T47D (cell line): ENCODE measurements at regions not wholly inside any gene's neighbourhood (a gene's known extent, or its start where the extent isn't known, plus 50 kb on each side); places are given as distances from the start of the nearest gene placed in this dataset.
"Not testable (repeated sequence)": the region's sequence is repeated elsewhere in the genome, so short reads cannot be mapped to it uniquely, and the experiment has no call there.

ENCODE experiments used
- DNase-seq, 2 experiments: peaks; one replicate each; pipeline versions ENCODE4 v3.0.0 to v3.0.0-alpha.2; 2011 to 2012; ENCODE audit warnings: low read depth in 1 of 2, low spot score in 1 of 2
- JUND ChIP-seq: IDR thresholded peaks from 2 replicates; pipeline ENCODE4 v1.6.1; 2012; ENCODE audit warnings: low read depth
- in situ Hi-C: cut with HindIII; loops from 2 replicates; pipeline ENCODE4 v1.10.0; 2016; ENCODE audit warnings: low sequenced_read_pairs, low pct_unique_long_range_greater_than_20kb

GRCh38 chr14:106766145-106766544 is 1239.8 kb downstream of the TMEM121 start:
- in situ Hi-C loops, result no loop called here
- DNase-seq, result no peak
- no peak for TF ChIP-seq JUND

GRCh38 chr14:106766551-106767277 is 1240.3 kb downstream of the TMEM121 start:
- in situ Hi-C loops, DNase-seq: not testable (repeated sequence)

GRCh38 chr14:106768230-106768629 is 1241.8 kb downstream of the TMEM121 start:
- DNase-seq, in situ Hi-C loops: not testable (repeated sequence)

- in situ Hi-C loops, DNase-seq: not testable (repeated sequence)
Observed at GRCh38 chr14:106768972-106769700, 1242.8 kb downstream of the TMEM121 start.

- in situ Hi-C loops, DNase-seq: not testable (repeated sequence)
Observed at GRCh38 chr14:106770158-106770672, 1243.8 kb downstream of the TMEM121 start.

- in situ Hi-C loops, result not testable (repeated sequence)
- DNase-seq, result peak in 1 of 2 experiments; percentile 49
Observed at GRCh38 chr14:106774889-106775480, 1248.6 kb downstream of the TMEM121 start.

GRCh38 chr14:106776395-106776983 is 1250.1 kb downstream of the TMEM121 start:
- no peak for TF ChIP-seq JUND
- in situ Hi-C loops, result no loop called here
- no peak for DNase-seq

GRCh38 chr14:106778986-106779385 is 1252.6 kb downstream of the TMEM121 start:
- DNase-seq, result no peak

GRCh38 chr14:106786697-106787096 is 1260.3 kb downstream of the TMEM121 start:
- DNase-seq, result no peak
- no peak for TF ChIP-seq JUND
- in situ Hi-C loops, result no loop called here

More at GRCh38 chr14:106778986-106779385, 1252.6 kb downstream of the TMEM121 start:
- in situ Hi-C loops, result no loop called here
- no peak for TF ChIP-seq JUND

- DNase-seq, result no peak
- no peak for TF ChIP-seq JUND
- in situ Hi-C loops, result no loop called here
Observed at GRCh38 chr14:106787626-106788025, 1261.2 kb downstream of the TMEM121 start.

GRCh38 chr14:106788534-106788933 is 1262.2 kb downstream of the TMEM121 start:
- no peak for DNase-seq
- in situ Hi-C loops, result no loop called here
- no peak for TF ChIP-seq JUND

GRCh38 chr14:106789318-106789717 is 1262.9 kb downstream of the TMEM121 start:
- no peak for TF ChIP-seq JUND
- no peak for DNase-seq
- in situ Hi-C loops, result no loop called here
